K562 (cell line): ENCODE measurements at regions not wholly inside any gene's neighbourhood (a gene's known extent, or its start where the extent isn't known, plus 50 kb on each side); places are given as distances from the start of the nearest gene placed in this dataset.

Experiments
- ARID1B ChIP-seq: fragments of 450-650 bp; IDR thresholded peaks from 2 replicates; pipeline ENCODE4 v1.6.1; 2016; ENCODE audit warnings: antibody characterized with exemption, mild to moderate bottlenecking, inconsistent platforms
- ATF1 ChIP-seq, 2 experiments: fragments of 450-650 bp in 1 of 2; IDR thresholded peaks; 2 replicates each; pipeline ENCODE4 v1.6.1; 2016; ENCODE audit warnings: missing compliant biosample characterization in 1 of 2, missing genetic modification characterization in 1 of 2
- CTCF ChIP-seq, 3 experiments: IDR thresholded peaks in 2 of 3; conservative IDR thresholded peaks in 1 of 3; 2 replicates each; pipeline ENCODE4 v1.5.1; 2011 to 2012; ENCODE audit warnings: low read length in 3 of 3, mild to moderate bottlenecking in 3 of 3, control low read depth in 2 of 3, improper control_type of control experiment in 1 of 3, inconsistent platforms in 1 of 3, low read depth in 1 of 3, mixed read lengths in 1 of 3, moderate library complexity in 1 of 3; ENCODE audit not compliant: insufficient read depth in 2 of 3
- CUX1 ChIP-seq: fragments of 200-800 bp; sonication (Bioruptor generic); IDR thresholded peaks from 2 replicates; pipeline ENCODE4 v1.6.1; 2016; ENCODE audit warnings: missing genetic modification characterization, missing compliant biosample characterization
- LEF1 ChIP-seq: fragments of 450-650 bp; IDR thresholded peaks from 2 replicates; pipeline ENCODE4 v1.6.1; 2016; ENCODE audit warnings: mild to moderate bottlenecking
- MGA ChIP-seq: fragments of 450-650 bp; IDR thresholded peaks from 2 replicates; pipeline ENCODE4 v1.6.1; 2016; ENCODE audit warnings: mild to moderate bottlenecking, moderate library complexity
- RBFOX2 ChIP-seq: fragments of 200-400 bp; formaldehyde crosslinking; IDR thresholded peaks from 2 replicates; pipeline ENCODE4 v1.6.1; 2017; ENCODE audit warnings: low read depth, mild to moderate bottlenecking, low read length, moderate library complexity

GRCh38 chr13:99087098-99087953 lies 109.5 kb upstream of the DOCK9 start (continued):
- 0 out of 6 replicates have a peak, but pooled peaks of 1 of the 3 experiments have one; percentile 2 for TF ChIP-seq CTCF (IDR thresholded peaks at IDR 0.05 in 2 of 3, conservative IDR thresholded peaks at IDR 0.05 in 1 of 3; ENCODE audit: insufficient read depth in 2 of 3, low read depth in 1 of 3, low read length in 3 of 3)
- TF ChIP-seq CUX1 = no peak
- no peak for TF ChIP-seq LEF1
- peak; percentile 10; the same call in 1 of the 2 replicates for TF ChIP-seq ARID1B
- peak; percentile 41 for TF ChIP-seq MGA
- no peak for TF ChIP-seq ATF1 (CRISPR knock-in tag; IDR thresholded peaks at IDR 0.05)
- TF ChIP-seq ATF1 (tag; IDR thresholded peaks at IDR 0.05) = peak; percentile 30; the same call in 1 of the 2 replicates
- TF ChIP-seq RBFOX2 = peak; percentile 78
